ENCODE measurements at regions not wholly inside any gene's neighbourhood (a gene's known extent, or its start where the extent isn't known, plus 50 kb on each side); places are given as distances from the start of the nearest gene placed in this dataset.

DNA sequence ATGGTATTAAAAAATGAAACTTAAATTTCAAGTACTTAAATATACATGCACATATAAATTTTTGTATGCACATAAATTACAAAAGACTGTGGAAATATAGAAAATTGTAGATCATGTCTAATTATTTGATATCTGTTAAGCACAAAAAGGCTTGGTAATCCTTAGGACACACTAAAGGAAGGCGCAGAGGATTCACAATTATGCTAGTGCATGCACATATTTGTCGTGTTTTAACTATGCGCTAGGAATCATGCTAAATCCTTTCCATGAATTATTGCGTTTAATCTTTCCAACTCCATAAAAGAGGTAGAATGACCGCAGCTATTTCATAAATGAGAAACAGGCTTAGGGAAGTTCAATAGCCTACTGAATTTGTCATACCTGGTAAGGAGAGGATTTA is 244.1 kb upstream of the ITGA1 start:
- no peaks in the 10 kb centered on the region for H3K9me3 Mint-ChIP-seq
- H3K4me1 Mint-ChIP-seq (ENCODE audit: low read depth): no peaks in the 10 kb centered on the region
- no peaks in the 10 kb centered on the region for H3K27me3 Mint-ChIP-seq (ENCODE audit: insufficient read depth)
- H3K36me3 Mint-ChIP-seq (ENCODE audit: low read depth): no peaks in the 10 kb centered on the region
- no peak for DNase-seq (ENCODE audit: low spot score)
- intact Hi-C loops (cut with micrococcal nuclease): no loop called here
- no peak overlapping the region for H3K27ac Mint-ChIP-seq
- H3K4me3 Mint-ChIP-seq: no peak overlapping the region

DNA sequence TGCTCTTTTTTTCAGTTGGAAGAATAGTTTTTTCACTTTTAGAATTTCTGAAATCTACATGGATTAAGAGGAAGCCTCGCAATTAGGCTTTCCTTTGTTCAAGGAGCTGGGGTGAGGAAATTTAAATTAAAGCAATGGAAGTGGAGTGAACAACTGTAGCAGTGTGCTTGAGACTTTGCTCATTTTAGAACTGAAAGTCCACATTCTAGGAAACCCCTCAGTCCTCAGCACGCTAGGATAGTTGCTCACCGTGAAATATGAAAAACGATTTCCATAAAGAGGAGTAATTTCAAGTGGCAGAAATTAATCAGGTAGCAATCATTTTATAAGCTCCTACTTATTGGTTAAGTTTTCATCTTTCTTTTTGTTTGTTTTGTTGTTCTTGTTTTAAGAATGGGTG is 243.0 kb upstream of the ITGA1 start:
- no peak for DNase-seq (ENCODE audit: low spot score)
- intact Hi-C loops (cut with micrococcal nuclease): no loop called here
- no peak overlapping the region for H3K4me3 Mint-ChIP-seq
- no peaks in the 10 kb centered on the region for H3K4me1 Mint-ChIP-seq (ENCODE audit: low read depth)
- H3K27me3 Mint-ChIP-seq (ENCODE audit: insufficient read depth): no peaks in the 10 kb centered on the region
- H3K36me3 Mint-ChIP-seq (ENCODE audit: low read depth): no peaks in the 10 kb centered on the region
- no peak overlapping the region for H3K27ac Mint-ChIP-seq
- no peaks in the 10 kb centered on the region for H3K9me3 Mint-ChIP-seq

DNA sequence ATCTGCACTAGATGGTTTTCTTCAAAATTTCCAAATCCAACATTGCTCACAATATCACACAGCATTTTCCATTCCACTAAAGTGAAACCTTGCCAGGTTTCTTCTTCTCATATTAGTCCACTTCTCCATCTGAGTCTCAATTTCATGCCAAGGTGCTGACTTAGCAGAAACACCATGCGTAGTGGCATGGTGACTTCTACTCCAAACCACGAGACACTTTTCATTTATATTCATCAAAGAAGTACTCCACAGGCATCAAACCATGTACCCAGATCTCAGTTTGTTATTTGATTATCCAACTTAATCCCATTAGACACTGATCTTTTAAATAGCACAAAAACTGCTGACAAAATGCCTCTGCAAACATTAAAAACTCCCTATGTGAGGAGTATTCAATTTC is 233.4 kb upstream of the ITGA1 start:
- Mint-ChIP-seq H3K27ac (no peak overlapping the region), H3K27me3 (ENCODE audit: insufficient read depth) (peaks cover 7% of the 10 kb centered on the region), H3K4me3 (no peak overlapping the region), H3K9me3 (no peaks in the 10 kb centered on the region), H3K36me3 (ENCODE audit: low read depth) (no peaks in the 10 kb centered on the region), H3K4me1 (ENCODE audit: low read depth) (no peaks in the 10 kb centered on the region)
- intact Hi-C loops (cut with micrococcal nuclease): no loop called here
- no peak for DNase-seq (ENCODE audit: low spot score)

DNA sequence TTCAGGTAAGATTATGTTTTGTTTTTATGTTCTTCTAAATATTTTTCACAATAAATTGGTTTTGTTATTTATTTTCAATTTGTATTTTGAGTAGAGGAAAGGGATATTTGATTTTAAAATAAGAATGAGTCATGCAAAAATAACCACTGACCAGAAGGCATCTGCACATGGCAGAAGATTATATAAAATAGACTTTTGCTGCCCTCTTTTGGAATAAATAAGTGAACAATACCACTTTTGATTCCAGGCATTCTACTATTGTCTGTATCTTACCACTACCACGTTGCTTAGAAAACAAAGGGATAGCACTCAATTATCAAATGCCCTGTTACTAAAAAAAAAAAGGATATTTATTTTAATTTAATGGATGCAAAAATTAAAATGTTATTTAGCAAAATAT is 227.3 kb upstream of the ITGA1 start:
- DNase-seq (ENCODE audit: low spot score): no peak
- peaks cover 8% of the 10 kb centered on the region for H3K27me3 Mint-ChIP-seq (ENCODE audit: insufficient read depth)
- no peak overlapping the region for H3K27ac Mint-ChIP-seq
- no peaks in the 10 kb centered on the region for H3K36me3 Mint-ChIP-seq (ENCODE audit: low read depth)
- H3K4me3 Mint-ChIP-seq: no peak overlapping the region
- H3K4me1 Mint-ChIP-seq (ENCODE audit: low read depth): no peaks in the 10 kb centered on the region
- no peaks in the 10 kb centered on the region for H3K9me3 Mint-ChIP-seq
- intact Hi-C loops (cut with micrococcal nuclease): loop anchor here (5.0 kb wide), 2 partner anchors 357 to 1603 kb away; no protein-coding TSS in a partner anchor

DNA sequence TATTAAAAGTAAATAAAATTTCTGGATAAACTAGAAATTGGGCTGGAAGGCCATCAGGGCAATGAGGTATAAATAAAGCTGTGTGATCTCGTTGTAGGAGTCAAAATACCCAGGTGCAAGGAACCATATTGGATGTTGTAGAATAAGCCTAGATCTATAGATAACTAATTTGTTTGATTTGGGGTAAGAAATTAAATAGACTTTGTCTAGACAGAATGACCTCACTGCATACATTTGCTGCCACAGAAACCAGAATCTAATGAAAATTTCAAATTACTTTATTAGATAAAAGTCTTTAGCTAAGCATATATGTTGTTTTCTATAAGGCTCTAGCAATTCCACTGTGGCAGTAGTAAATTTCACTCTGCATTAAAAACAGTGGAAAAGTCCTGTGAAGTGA is 225.2 kb upstream of the ITGA1 start:
- Mint-ChIP-seq H3K4me3 (no peak overlapping the region), H3K4me1 (ENCODE audit: low read depth) (no peaks in the 10 kb centered on the region), H3K27ac (no peak overlapping the region), H3K36me3 (ENCODE audit: low read depth) (no peaks in the 10 kb centered on the region), H3K9me3 (no peaks in the 10 kb centered on the region), H3K27me3 (ENCODE audit: insufficient read depth) (peaks cover 14% of the 10 kb centered on the region)
- intact Hi-C loops (cut with micrococcal nuclease): loop anchor here (5.0 kb wide), 2 partner anchors 355 to 1605 kb away; no protein-coding TSS in a partner anchor
- DNase-seq (ENCODE audit: low spot score): no peak

DNA sequence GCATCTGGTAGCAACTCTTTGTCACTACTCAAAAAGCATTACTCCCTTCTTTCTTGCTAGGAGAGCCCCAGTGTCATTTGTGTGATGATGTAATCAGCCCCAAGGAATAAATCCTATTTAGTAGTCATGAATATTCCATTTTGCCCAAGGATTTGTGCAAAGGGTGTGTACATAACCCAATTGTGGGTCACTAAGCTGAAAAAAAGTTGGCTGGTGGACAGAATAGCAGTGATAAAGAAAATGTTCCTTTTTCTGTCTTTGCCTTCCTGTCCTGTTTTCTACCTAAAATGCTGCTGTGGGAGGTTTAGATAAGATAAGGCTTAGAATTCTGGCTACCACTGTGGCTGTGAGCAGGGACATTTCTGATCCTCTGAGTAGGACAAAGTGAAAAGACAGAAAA is 223.1 kb upstream of the ITGA1 start:
- Mint-ChIP-seq H3K9me3 (no peaks in the 10 kb centered on the region), H3K27ac (no peak overlapping the region), H3K4me3 (no peak overlapping the region), H3K36me3 (ENCODE audit: low read depth) (no peaks in the 10 kb centered on the region), H3K4me1 (ENCODE audit: low read depth) (no peaks in the 10 kb centered on the region), H3K27me3 (ENCODE audit: insufficient read depth) (peaks cover 12% of the 10 kb centered on the region)
- intact Hi-C loops (cut with micrococcal nuclease): loop anchor here (5.0 kb wide), 2 partner anchors 353 to 1607 kb away; no protein-coding TSS in a partner anchor
- no peak for DNase-seq (ENCODE audit: low spot score)

DNA sequence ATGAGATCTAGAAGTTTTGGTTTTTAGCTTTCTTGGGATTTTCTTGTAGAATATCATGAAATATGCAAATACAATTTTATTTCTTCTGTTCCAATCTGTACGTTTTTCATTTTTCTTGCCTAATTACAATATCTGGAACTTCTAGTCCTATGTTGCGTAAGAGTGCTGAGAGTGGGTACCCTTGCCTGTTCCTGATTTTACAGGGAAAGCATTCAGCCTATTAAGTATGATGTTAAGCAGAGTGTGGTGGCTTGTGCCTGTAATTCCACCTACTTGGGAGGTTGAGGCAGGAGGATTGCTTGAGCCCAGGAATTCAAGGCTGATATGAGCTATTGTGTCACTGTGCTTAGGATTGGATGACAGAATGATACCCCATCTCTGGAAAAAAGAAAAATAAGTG is 210.2 kb upstream of the ITGA1 start:
- no peaks in the 10 kb centered on the region for H3K4me1 Mint-ChIP-seq (ENCODE audit: low read depth)
- no peaks in the 10 kb centered on the region for H3K36me3 Mint-ChIP-seq (ENCODE audit: low read depth)
- intact Hi-C loops (cut with micrococcal nuclease): no loop called here
- H3K9me3 Mint-ChIP-seq: no peaks in the 10 kb centered on the region
- no peak overlapping the region for H3K27ac Mint-ChIP-seq
- DNase-seq (ENCODE audit: low spot score): no peak
- peaks cover 4% of the 10 kb centered on the region for H3K27me3 Mint-ChIP-seq (ENCODE audit: insufficient read depth)
- no peak overlapping the region for H3K4me3 Mint-ChIP-seq

DNA sequence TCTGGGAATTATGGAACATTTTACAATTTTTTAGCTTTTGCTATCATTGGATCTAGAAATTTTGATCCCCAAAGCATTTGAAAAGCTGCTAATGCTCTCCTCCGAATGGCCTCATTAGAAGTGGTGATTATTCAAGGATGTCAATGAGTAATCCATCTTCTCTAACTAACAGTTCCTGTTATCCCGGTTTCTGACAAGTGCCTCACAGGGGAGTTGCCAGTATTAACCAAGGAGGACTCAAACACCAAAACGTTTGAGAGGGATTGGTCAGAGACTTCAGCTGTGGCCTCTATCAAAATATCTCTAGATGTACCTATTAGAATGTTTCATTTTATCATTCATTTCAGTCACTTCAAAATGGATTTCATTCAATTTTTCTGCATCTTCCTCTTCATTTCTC is 208.3 kb upstream of the ITGA1 start:
- no peak for DNase-seq (ENCODE audit: low spot score)
- intact Hi-C loops (cut with micrococcal nuclease): no loop called here
- no peaks in the 10 kb centered on the region for H3K4me1 Mint-ChIP-seq (ENCODE audit: low read depth)
- no peak overlapping the region for H3K27ac Mint-ChIP-seq
- H3K36me3 Mint-ChIP-seq (ENCODE audit: low read depth): no peaks in the 10 kb centered on the region
- peaks cover 4% of the 10 kb centered on the region for H3K27me3 Mint-ChIP-seq (ENCODE audit: insufficient read depth)
- H3K9me3 Mint-ChIP-seq: no peaks in the 10 kb centered on the region
- no peak overlapping the region for H3K4me3 Mint-ChIP-seq

DNA sequence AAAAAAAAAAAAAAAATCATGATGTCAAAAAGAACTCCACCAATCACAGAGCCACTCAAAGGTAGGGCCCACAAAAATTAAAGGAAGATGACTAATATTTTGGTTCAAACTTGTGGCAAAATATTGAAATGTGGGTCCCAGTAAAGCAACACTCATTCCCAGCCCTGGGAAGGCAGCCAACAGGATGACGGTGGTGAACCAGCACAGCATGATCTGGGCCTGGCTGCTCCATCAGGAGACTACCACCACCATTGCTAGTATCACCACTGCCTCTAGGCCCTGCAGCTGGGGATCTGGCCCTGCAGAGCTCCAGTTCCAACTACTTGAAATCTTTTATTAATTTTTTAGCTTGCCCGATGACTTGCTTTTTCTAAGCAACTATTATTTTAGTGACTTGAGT is 206.8 kb upstream of the ITGA1 start:
- Mint-ChIP-seq H3K9me3 (no peaks in the 10 kb centered on the region), H3K27me3 (ENCODE audit: insufficient read depth) (peaks cover under 1% of the 10 kb centered on the region), H3K4me3 (no peak overlapping the region), H3K36me3 (ENCODE audit: low read depth) (no peaks in the 10 kb centered on the region), H3K4me1 (ENCODE audit: low read depth) (no peaks in the 10 kb centered on the region), H3K27ac (no peak overlapping the region)
- no peak for DNase-seq (ENCODE audit: low spot score)
- intact Hi-C loops (cut with micrococcal nuclease): no loop called here

DNA sequence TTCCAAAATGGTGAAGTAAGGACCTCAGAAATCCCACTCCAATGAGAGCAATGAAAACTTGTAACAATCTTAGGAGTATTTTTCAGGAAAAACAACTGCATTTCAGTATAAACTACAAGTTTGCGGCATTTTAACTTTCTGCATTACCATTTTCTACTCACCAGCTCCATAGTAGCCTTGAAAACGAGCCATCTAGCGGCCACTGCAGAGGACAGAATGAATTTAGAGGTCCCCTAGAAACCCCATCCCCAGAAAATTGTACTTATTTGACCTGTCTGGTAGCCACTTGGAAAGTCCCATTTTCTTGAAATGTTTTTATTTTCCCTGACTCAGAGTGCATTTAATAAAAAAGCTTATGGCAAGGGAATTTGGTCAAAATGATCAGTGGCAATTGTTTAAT is 205.4 kb upstream of the ITGA1 start:
- H3K9me3 Mint-ChIP-seq: no peaks in the 10 kb centered on the region
- no peak for DNase-seq (ENCODE audit: low spot score)
- H3K27ac Mint-ChIP-seq: no peak overlapping the region
- no peak overlapping the region for H3K4me3 Mint-ChIP-seq
- no peaks in the 10 kb centered on the region for H3K4me1 Mint-ChIP-seq (ENCODE audit: low read depth)
- intact Hi-C loops (cut with micrococcal nuclease): no loop called here
- H3K27me3 Mint-ChIP-seq (ENCODE audit: insufficient read depth): peaks cover 3% of the 10 kb centered on the region
- H3K36me3 Mint-ChIP-seq (ENCODE audit: low read depth): no peaks in the 10 kb centered on the region

DNA sequence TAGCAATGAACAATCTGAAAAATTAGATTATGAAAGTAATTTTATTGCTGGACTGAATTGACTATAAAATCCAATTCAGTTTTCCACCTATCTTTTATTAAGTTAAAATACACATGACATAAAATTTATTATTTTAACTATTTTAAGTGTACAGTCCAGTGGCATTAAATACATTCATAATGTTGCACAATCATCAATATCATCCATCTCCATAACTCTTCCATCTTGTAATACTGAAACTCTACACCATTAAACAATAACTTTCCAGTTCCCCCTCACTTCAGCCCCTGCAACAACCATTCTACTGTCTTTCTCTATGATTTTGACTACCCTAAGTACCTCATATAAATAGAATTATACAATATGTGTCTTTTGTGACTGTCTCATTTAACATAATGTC is 200.6 kb upstream of the ITGA1 start:
- H3K4me1 Mint-ChIP-seq (ENCODE audit: low read depth): no peaks in the 10 kb centered on the region
- H3K27me3 Mint-ChIP-seq (ENCODE audit: insufficient read depth): peaks cover 3% of the 10 kb centered on the region
- H3K4me3 Mint-ChIP-seq: no peak overlapping the region
- no peak for DNase-seq (ENCODE audit: low spot score)
- no peak overlapping the region for H3K27ac Mint-ChIP-seq
- H3K9me3 Mint-ChIP-seq: no peaks in the 10 kb centered on the region
- H3K36me3 Mint-ChIP-seq (ENCODE audit: low read depth): no peaks in the 10 kb centered on the region
- intact Hi-C loops (cut with micrococcal nuclease): no loop called here

DNA sequence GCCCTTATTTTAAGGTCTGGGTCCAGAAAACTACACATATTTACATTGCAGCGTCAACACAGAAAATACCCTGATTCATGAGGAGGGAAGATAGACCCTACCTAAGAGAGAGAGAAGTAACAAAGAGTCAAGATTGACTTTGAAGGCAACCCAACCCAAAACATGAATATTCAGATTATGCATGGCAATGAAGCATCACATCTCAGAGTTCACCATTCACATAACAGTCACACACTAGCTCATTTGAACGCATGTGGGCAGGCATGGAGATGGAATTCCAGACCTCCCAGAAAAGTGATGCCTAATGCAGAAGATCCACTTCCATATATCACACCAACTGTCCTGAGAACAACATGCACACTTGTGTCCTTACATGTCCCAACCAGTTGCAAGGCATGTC is 190.1 kb upstream of the ITGA1 start:
- H3K27me3 Mint-ChIP-seq (ENCODE audit: insufficient read depth): peaks cover 2% of the 10 kb centered on the region
- no peaks in the 10 kb centered on the region for H3K4me1 Mint-ChIP-seq (ENCODE audit: low read depth)
- no peaks in the 10 kb centered on the region for H3K9me3 Mint-ChIP-seq
- DNase-seq (ENCODE audit: low spot score): no peak
- no peaks in the 10 kb centered on the region for H3K36me3 Mint-ChIP-seq (ENCODE audit: low read depth)
- intact Hi-C loops (cut with micrococcal nuclease): no loop called here
- no peak overlapping the region for H3K27ac Mint-ChIP-seq
- no peak overlapping the region for H3K4me3 Mint-ChIP-seq

DNA sequence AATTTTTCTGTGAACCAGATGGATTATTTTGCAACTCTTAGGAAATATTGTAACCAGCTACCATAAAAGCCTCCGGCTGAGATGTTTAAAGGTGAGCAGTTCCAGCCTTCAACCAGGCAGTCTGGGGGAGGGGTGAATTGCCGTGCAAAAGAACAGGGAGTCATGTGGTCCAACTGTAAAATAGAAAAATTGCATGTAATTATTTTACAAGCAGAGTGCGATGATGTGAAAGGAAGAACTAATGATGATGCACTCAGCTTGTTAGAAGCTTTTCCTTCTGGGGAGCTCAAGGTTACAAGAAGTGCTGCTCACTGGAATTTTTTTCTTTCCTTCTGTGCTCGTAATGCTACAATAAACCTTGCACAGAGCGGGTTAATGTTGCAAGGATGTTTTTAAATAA is 188.7 kb upstream of the ITGA1 start:
- Mint-ChIP-seq H3K4me1 (ENCODE audit: low read depth) (no peaks in the 10 kb centered on the region), H3K9me3 (no peaks in the 10 kb centered on the region), H3K36me3 (ENCODE audit: low read depth) (no peaks in the 10 kb centered on the region), H3K27me3 (ENCODE audit: insufficient read depth) (peaks cover 2% of the 10 kb centered on the region), H3K4me3 (no peak overlapping the region), H3K27ac (no peak overlapping the region)
- intact Hi-C loops (cut with micrococcal nuclease): no loop called here
- no peak for DNase-seq (ENCODE audit: low spot score)

DNA sequence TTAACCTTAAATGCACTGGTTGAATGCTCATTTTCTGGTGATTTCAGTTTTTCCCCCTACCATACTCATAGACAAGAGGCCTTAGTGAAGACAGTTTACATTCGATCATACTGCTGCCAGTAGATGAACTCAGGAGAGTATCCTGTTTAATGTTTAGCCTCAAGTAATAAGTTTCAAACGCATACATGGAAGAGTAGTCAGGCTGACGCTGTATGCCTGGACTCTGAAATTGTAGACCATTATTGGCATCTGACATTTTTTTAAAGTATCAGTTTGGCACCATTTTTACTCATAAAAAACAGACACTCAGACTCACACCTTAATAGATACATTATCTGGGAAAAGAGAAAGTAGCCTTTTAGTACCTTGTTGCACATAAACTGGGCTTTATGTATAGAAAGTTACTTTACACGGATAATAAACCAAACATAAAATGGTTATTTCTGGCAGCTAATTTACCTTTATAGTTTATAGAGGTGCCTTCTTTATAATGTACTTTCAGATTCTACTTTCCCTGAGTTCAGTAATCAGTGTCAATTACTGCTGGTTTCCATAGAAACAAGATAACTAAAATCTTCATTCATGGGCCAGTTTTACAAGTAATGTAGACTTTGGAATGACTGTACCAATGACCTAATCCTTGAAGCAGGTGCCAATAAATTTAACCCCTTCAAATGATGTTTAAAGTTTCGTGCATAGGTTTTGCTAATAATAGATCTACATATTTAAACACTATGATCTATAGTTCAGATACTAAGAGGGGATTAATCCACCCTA is 183.8 kb upstream of the ITGA1 start:
- H3K4me3 Mint-ChIP-seq: no peak overlapping the region
- intact Hi-C loops (cut with micrococcal nuclease): no loop called here
- no peaks in the 10 kb centered on the region for H3K27me3 Mint-ChIP-seq (ENCODE audit: insufficient read depth)
- no peaks in the 10 kb centered on the region for H3K9me3 Mint-ChIP-seq
- H3K4me1 Mint-ChIP-seq (ENCODE audit: low read depth): no peaks in the 10 kb centered on the region
- H3K27ac Mint-ChIP-seq: no peak overlapping the region
- no peak for DNase-seq (ENCODE audit: low spot score)
- no peaks in the 10 kb centered on the region for H3K36me3 Mint-ChIP-seq (ENCODE audit: low read depth)
